Right cardiac atrium (tissue), 5 donors: ENCODE measurements at regions not wholly inside any gene's neighbourhood (a gene's known extent, or its start where the extent isn't known, plus 50 kb on each side); places are given as distances from the start of the nearest gene placed in this dataset.

Experiments used
- ATAC-seq, 2 donors: fragments of 200-7000 bp; cut with Tn5 transposase; one replicate each; pipeline versions ENCODE4 v1.8.0 to v1.9.1; 2020; ENCODE audit warnings: moderate library complexity in 2 of 2, mild to moderate bottlenecking in 1 of 2
- DNase-seq, 3 donors: peaks; one replicate each; pipeline ENCODE4 v3.0.0-alpha.2; 2020
- H3K27ac ChIP-seq: one replicate; pipeline ENCODE4 v1.5.1; 2013; ENCODE audit warnings: mild to moderate bottlenecking, low read length, control low read depth, moderate library complexity
- H3K27me3 ChIP-seq: one replicate; pipeline ENCODE4 v1.6.1; 2013; ENCODE audit not compliant: control insufficient read depth, insufficient read depth
- H3K4me1 ChIP-seq: one replicate; pipeline ENCODE4 v1.6.1; 2013; ENCODE audit warnings: low read length; ENCODE audit not compliant: control insufficient read depth, insufficient read depth
- H3K4me3 ChIP-seq: one replicate; pipeline ENCODE4 v1.5.1; 2013; ENCODE audit warnings: low read length, control low read depth
- H3K9me3 ChIP-seq: one replicate; pipeline ENCODE4 v1.6.1; 2013; ENCODE audit warnings: low read length; ENCODE audit not compliant: control insufficient read depth
- WGBS: extraction: QIAGEN DNeasy Blood & Tissue Kit; methylation state at CpG from one replicate; pipeline ENCODE4 v1.1.7; 2013; 5-methylcytosine and 5-hydroxymethylcytosine counted together
- intact Hi-C, 4 donors: fragments of 100-400 bp; cut with DNase I; formaldehyde crosslinking; loops; one replicate each; pipeline versions ENCODE4 v1.11.0 to v1.14.0; 2022 to 2023
- donor health status: healthy with polysubstance abuse.
- donor health status: DM: no; HTN: yes; CAD: no.
- donor health status: DM: no; HTN: no; CAD: no.
- donor health status: DM: no; HTN: yes; CAD: no; lungs with severe emphysema.
- donor health status: DM: yes; HTN: yes; CAD: no.

DNA sequence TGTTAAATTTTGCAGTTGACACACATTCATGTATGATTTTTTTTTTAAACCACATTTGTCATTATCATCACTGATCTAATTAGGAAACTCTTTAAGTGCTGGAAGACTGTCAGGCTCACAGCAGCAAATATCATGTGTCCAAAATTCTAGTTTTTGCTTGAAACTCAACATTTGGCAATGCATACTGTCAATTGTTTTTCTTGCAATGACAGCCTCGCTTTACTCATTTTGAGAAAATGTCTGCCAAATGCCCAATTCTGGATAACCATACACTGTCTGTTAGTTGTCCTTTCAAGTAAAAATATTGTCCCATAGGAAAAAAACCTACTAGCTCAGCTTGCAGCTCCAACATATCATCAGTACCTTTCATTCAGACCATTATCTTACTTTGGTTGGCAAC is 523.9 kb upstream of the ARGLU1 start:
- Histone ChIP-seq H3K4me3 (no peak overlapping the region), H3K9me3 (no peaks in the 10 kb centered on the region), H3K4me1 (no peaks in the 10 kb centered on the region), H3K27me3 (no peaks in the 10 kb centered on the region), H3K27ac (no peak overlapping the region)
- intact Hi-C loops = no loop called here
- no peak for DNase-seq
- 44% methylated on average over 1 of the region's 1 CpG for WGBS
- no peak for ATAC-seq

DNA sequence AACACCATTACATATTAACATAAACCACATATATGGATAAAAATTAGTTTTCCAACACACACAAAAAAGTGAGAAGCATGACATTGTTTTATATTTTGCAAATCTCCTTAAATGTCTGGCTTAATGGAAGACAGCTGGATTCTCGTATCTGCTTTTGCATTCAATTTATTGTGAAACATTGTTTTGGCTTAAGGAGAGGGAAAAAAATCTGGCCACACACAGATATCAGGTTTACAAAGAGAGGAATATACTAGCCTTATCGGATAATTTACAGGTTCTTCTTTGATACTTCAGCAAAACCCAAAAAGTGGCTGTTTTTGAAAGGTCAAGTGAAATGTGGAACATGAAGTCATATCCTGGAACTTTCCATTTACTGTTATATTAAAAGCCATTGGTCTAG is 523.5 kb upstream of the ARGLU1 start:
- no peak for ATAC-seq
- WGBS = 62% methylated on average over 2 of the region's 2 CpGs
- no peak overlapping the region for H3K4me3 ChIP-seq

DNA sequence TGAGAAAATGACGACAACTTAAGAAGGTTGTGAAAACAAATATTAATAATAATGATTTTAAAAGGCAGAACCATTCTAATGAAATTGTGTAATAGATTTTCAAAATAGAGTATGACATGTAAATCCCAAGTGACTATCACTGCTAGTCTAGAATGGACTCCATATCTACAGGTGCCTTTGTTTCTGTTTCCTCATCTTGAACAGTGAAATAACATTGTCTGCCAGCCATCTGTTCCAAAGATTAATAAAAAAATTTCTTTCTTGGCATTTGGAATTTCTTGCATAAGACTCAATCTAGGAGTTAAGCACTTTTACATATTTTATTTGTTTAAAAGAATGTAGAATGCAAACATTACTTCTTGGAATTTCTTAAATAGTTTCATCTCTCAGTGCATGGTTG is 520.1 kb upstream of the ARGLU1 start:
- intact Hi-C loops = no loop called here
- DNase-seq (no peak), ATAC-seq (no peak)
- Histone ChIP-seq H3K27me3 (no peaks in the 10 kb centered on the region), H3K9me3 (no peaks in the 10 kb centered on the region), H3K4me3 (no peak overlapping the region), H3K27ac (no peak overlapping the region), H3K4me1 (no peaks in the 10 kb centered on the region)
- 61% methylated on average over 1 of the region's 1 CpG for WGBS

More for the DNA sequence above, 523.5 kb upstream of the ARGLU1 start:
- H3K4me1 ChIP-seq = no peaks in the 10 kb centered on the region
- no peak for DNase-seq
- H3K27ac ChIP-seq = no peak overlapping the region
- no peaks in the 10 kb centered on the region for H3K27me3 ChIP-seq
- intact Hi-C loops = no loop called here
- no peaks in the 10 kb centered on the region for H3K9me3 ChIP-seq

DNA sequence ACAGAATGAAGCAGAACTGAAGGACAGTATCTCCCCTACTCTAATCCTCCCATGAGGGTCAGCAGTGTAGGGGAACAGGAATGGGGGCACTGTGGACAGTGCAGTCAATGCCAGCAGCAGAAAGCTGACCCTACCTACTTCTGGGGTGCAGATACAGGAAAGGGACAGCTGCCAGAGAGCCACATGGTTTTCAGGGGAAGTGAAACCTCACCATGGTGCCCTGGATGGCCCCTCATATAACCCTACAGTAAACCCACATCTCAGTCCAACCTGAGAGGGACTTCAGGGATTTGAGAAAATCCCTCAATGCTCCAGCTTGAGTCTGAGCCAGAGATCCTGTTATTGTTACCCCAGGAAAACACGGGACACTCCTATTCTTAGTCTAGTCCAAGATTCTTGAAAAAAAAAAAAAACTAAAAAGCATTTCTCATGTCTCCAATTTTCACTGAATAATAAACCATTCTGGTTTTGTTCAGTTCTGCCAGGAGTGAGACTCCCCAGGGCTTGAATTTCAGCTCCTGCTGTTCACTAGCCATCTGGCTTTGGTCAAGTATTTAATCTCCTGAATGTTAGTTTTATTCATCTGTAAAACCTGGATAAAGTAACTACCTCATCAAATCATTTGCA is 511.6 kb upstream of the ARGLU1 start:
- WGBS = 29% methylated on average over 1 of the region's 1 CpG
- H3K4me3 ChIP-seq = no peak overlapping the region
- no peaks in the 10 kb centered on the region for H3K9me3 ChIP-seq
- no peak for DNase-seq
- ATAC-seq = no peak
- intact Hi-C loops = no loop called here
- no peak overlapping the region for H3K27ac ChIP-seq
- peaks cover 6% of the 10 kb centered on the region for H3K4me1 ChIP-seq
- H3K27me3 ChIP-seq = no peaks in the 10 kb centered on the region

DNA sequence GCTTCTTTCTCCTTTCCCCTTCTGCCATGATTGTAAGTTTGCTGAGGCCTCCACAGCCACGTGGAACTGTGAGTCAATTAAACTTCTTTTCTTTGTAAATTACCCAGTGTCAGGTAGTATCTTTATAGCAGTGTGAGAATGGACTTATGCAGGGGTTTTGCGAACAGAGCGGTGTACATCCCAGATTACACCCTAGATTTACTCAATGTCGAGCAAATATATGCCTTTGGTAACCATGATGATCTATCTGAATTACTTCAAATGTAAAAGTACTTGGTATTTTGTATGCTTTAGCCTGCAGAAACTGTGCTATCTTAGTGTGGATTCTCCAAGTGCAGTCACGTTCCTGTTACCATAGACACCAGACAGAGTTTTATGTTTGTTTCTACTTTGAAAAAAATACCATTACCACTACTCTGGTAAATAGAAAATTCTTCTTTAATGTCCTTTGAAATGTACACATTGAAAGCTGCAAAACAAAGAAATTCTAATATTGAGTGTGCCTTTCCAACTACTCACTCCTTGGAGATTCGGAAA is 510.4 kb upstream of the ARGLU1 start:
- DNase-seq (no peak), ATAC-seq (no peak)
- Histone ChIP-seq H3K4me3 (no peak overlapping the region), H3K4me1 (peaks cover 6% of the 10 kb centered on the region), H3K9me3 (no peaks in the 10 kb centered on the region), H3K27ac (no peak overlapping the region), H3K27me3 (no peaks in the 10 kb centered on the region)
- 75% methylated on average over 6 of the region's 6 CpGs for WGBS
- intact Hi-C loops = no loop called here

DNA sequence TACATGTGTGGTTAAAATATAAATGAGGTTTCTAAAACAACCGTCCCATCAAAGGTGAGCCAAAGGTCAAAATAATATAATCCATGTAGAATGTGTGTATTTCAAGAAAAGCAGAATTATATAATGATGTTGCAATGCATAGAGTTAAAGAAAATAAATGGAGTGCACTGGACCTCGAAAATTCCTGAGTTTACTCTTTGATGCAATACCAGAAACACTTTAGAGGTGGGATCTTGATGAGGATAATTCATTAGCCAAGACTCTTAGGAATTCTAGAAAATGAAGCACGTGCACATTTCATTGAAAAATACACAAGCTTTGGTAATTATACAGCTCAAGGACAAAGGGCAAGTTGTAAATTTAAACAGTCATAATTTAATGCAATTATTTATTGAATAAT is 508.9 kb upstream of the ARGLU1 start:
- Histone ChIP-seq H3K27me3 (no peaks in the 10 kb centered on the region), H3K27ac (no peak overlapping the region), H3K4me3 (no peak overlapping the region), H3K4me1 (peaks cover 6% of the 10 kb centered on the region), H3K9me3 (no peaks in the 10 kb centered on the region)
- 81% methylated on average over 3 of the region's 3 CpGs for WGBS
- intact Hi-C loops = no loop called here
- DNase-seq (no peak), ATAC-seq (no peak)

DNA sequence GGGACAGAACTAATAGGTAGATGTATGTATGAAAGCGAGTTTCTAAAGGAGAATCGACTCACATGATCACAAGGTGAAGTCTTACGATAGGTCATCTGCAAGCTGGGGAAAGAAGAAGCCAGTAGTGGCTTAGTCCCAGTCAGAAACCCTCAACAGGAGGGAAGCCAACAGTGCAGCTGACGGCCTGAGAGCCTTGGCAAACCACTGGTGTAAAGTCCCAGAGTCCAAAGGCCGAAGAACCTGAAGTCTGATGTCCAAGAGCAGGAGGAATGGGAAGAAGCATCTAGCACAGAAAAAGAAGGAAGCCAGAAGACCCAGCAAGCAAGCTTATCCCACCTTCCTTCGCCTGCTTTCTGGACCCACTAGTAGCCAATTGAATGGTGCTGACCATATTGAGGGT is 507.6 kb upstream of the ARGLU1 start:
- intact Hi-C loops = no loop called here
- Histone ChIP-seq H3K4me3 (no peak overlapping the region), H3K27me3 (no peaks in the 10 kb centered on the region), H3K4me1 (peaks cover 6% of the 10 kb centered on the region), H3K9me3 (no peaks in the 10 kb centered on the region), H3K27ac (no peak overlapping the region)
- no peak for ATAC-seq
- DNase-seq = no peak
- 90% methylated on average over 6 of the region's 6 CpGs for WGBS

DNA sequence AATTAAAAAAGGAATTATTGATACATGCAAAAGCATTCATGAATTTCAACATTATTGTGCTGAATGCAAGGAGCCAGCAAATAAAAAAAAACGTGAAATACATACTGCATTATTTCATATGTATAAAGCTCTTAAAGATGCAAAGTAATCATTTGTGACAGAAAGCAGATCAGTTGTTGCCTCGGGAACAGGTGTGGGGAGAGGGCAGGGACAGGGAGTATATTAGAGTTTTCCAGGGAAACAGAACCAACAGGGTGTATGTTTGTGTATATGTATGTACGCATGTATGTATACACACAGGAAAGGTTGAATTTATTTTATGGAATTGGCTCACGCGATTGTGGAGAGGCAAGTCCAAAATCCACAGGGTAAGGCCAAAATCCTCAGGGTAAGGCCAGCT is 502.9 kb upstream of the ARGLU1 start:
- Histone ChIP-seq H3K4me1 (no peaks in the 10 kb centered on the region), H3K27ac (no peak overlapping the region), H3K27me3 (no peaks in the 10 kb centered on the region), H3K9me3 (no peaks in the 10 kb centered on the region), H3K4me3 (no peak overlapping the region)
- WGBS = 70% methylated on average over 5 of the region's 5 CpGs
- no peak for ATAC-seq
- intact Hi-C loops = no loop called here
- no peak for DNase-seq

DNA sequence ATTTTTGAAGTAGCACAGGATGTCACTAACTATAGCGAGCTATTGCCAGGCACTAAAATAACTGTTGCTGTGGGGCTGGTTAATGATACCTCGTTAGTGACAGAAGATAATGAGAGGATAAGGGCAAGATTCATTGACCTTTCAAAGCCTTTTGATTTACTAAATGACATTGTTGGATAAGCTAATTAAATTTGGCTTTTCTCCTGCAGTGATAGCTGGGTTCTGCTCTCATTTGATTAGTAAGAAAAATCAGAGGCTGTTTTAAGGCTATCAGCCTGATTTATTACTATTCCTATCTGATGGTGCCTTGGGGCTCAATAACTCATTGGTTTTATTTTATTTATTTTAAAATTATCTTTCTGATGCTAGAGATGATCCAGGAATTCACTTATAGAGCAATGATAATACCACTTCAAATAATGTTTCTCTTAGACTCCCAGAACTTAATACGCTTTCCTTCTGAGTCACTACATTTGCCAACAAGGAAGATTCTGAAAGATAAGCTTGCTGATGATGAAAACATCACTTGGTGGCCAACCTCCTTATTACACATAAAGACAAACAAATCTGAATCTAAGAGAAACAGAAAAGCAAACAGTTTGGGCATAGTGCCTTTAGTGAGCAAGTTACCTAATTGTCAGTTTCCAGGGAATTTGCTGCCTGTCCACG is 501.3 kb upstream of the ARGLU1 start:
- DNase-seq (no peak), ATAC-seq (no peak)
- no peak overlapping the region for H3K27ac ChIP-seq
- H3K4me3 ChIP-seq = no peak overlapping the region
- intact Hi-C loops = no loop called here
- no peaks in the 10 kb centered on the region for H3K9me3 ChIP-seq
- WGBS = 57% methylated on average over 4 of the region's 4 CpGs
- no peaks in the 10 kb centered on the region for H3K27me3 ChIP-seq
- no peaks in the 10 kb centered on the region for H3K4me1 ChIP-seq

DNA sequence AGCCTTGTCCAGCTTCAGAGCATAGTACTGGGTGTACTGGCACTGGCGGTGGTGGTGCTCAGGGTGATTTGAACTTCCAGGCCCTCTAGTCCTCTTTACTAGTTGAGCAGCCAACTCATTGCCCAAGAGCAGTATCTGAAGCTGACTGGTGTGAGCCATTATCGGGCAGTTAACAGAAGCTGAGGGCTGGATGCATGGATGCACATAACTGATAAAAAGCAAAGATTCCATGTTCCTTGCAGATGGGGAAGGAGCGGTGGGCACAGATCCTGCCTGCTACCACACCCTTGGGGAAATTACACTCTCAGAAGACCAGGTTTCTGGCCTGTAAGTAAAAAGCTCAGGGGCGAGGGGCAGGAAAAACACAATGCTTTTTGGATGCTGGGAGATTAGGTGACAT is 499.4 kb upstream of the ARGLU1 start:
- ATAC-seq = no peak
- Histone ChIP-seq H3K4me1 (no peaks in the 10 kb centered on the region), H3K9me3 (no peaks in the 10 kb centered on the region), H3K27ac (no peak overlapping the region), H3K27me3 (no peaks in the 10 kb centered on the region), H3K4me3 (no peak overlapping the region)
- no peak for DNase-seq
- 89% methylated on average over 4 of the region's 4 CpGs for WGBS
- intact Hi-C loops = no loop called here

DNA sequence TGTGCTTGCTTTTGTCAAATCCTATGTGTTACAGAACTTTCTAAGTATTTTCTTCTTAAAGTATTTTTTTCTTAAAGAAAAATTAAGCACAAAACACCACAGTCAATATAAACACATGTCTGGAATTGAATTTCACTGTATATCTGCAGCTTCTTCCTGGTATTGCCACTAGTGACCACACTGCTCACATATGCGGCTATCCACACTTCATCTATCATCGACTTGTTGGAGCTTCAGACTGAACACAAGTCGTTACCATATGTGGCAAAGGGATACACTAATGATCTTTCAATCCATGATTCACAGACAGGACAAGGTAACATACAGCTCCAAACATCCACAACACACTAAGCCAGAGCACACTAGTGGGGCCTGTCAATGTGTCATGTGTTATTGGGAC is 498.4 kb upstream of the ARGLU1 start:
- intact Hi-C loops = no loop called here
- Histone ChIP-seq H3K27ac (no peak overlapping the region), H3K4me3 (no peak overlapping the region), H3K9me3 (no peaks in the 10 kb centered on the region), H3K27me3 (no peaks in the 10 kb centered on the region), H3K4me1 (no peaks in the 10 kb centered on the region)
- WGBS = 79% methylated on average over 3 of the region's 3 CpGs
- DNase-seq (no peak), ATAC-seq (no peak)
